Astrocyte (in vitro differentiated cells and primary cell): ENCODE measurements at regions not wholly inside any gene's neighbourhood (a gene's known extent, or its start where the extent isn't known, plus 50 kb on each side); places are given as distances from the start of the nearest gene placed in this dataset.

Experiments used
- DNase-seq: peaks from one replicate; pipeline ENCODE4 v3.0.0-alpha.2; 2010; ENCODE audit warnings: low read depth
- FAIRE-seq: peaks from 2 replicates; lab custom pipeline; 2011; peaks lifted over from hg19 to GRCh38; lab: Jason Lieb, UNC
- H2AFZ ChIP-seq: 2 replicates; pipeline ENCODE4 v1.6.0; 2012; ENCODE audit warnings: low read depth, low read length, inconsistent platforms
- H3K27ac ChIP-seq: 2 replicates; pipeline ENCODE4 v1.5.1; 2011; ENCODE audit warnings: low read depth, low read length, inconsistent platforms
- H3K27me3 ChIP-seq: 2 replicates; pipeline ENCODE4 v1.6.0; 2011; ENCODE audit warnings: low read length, inconsistent platforms; ENCODE audit not compliant: insufficient read depth
- H3K36me3 ChIP-seq: 2 replicates; pipeline ENCODE4 v1.5.1; 2011; ENCODE audit warnings: low read length, inconsistent platforms; ENCODE audit not compliant: insufficient read depth
- H3K4me1 ChIP-seq: 2 replicates; pipeline ENCODE4 v1.5.1; 2011; ENCODE audit warnings: low read length, inconsistent platforms; ENCODE audit not compliant: insufficient read depth
- H3K4me2 ChIP-seq: 2 replicates; pipeline ENCODE4 v1.6.0; 2012; ENCODE audit warnings: low read length, inconsistent platforms
- H3K4me3 ChIP-seq: 2 replicates; pipeline ENCODE4 v1.5.1; 2011; ENCODE audit warnings: low read depth, mild to moderate bottlenecking, low read length, inconsistent platforms; ENCODE audit not compliant: insufficient read depth
- H3K79me2 ChIP-seq: 2 replicates; pipeline ENCODE4 v1.6.0; 2012; ENCODE audit warnings: mild to moderate bottlenecking, low read length, inconsistent platforms; ENCODE audit not compliant: insufficient read depth
- H3K9ac ChIP-seq: 2 replicates; pipeline ENCODE4 v1.6.0; 2012; ENCODE audit warnings: mild to moderate bottlenecking, low read length, inconsistent platforms
- H3K9me3 ChIP-seq: 2 replicates; pipeline ENCODE4 v1.5.1; 2012; ENCODE audit warnings: low read depth, mild to moderate bottlenecking, low read length, inconsistent platforms; ENCODE audit not compliant: insufficient read depth
- H4K20me1 ChIP-seq: 2 replicates; pipeline ENCODE4 v1.6.0; 2012; ENCODE audit warnings: low read length, inconsistent platforms; ENCODE audit not compliant: insufficient read depth
- H3K27ac Mint-ChIP-seq: one replicate; pipeline ENCODE4 v1.8.0; 2021; ENCODE audit warnings: mild to moderate bottlenecking, mixed read lengths; ENCODE audit not compliant: unreplicated experiment
- H3K27me3 Mint-ChIP-seq: one replicate; pipeline ENCODE4 v1.8.0; 2021; ENCODE audit warnings: low read depth, mixed read lengths; ENCODE audit not compliant: unreplicated experiment
- H3K36me3 Mint-ChIP-seq: one replicate; pipeline ENCODE4 v1.8.0; 2021; ENCODE audit warnings: low read depth, mixed read lengths; ENCODE audit not compliant: unreplicated experiment
- H3K4me1 Mint-ChIP-seq: one replicate; pipeline ENCODE4 v1.8.0; 2021; ENCODE audit warnings: low read depth, mixed read lengths; ENCODE audit not compliant: unreplicated experiment
- H3K4me3 Mint-ChIP-seq: one replicate; pipeline ENCODE4 v1.8.0; 2021; ENCODE audit warnings: mild to moderate bottlenecking, moderate library complexity, mixed read lengths; ENCODE audit not compliant: unreplicated experiment
- H3K9me3 Mint-ChIP-seq: one replicate; pipeline ENCODE4 v1.8.0; 2021; ENCODE audit warnings: mild to moderate bottlenecking, mixed read lengths; ENCODE audit not compliant: unreplicated experiment
- EZH2 ChIP-seq: IDR thresholded peaks from 2 replicates; pipeline ENCODE4 v1.6.1; 2012; ENCODE audit warnings: mild to moderate bottlenecking, low read length, inconsistent platforms; ENCODE audit not compliant: insufficient read depth
- TF ChIP-seq, protein P1 (sequence below): IDR thresholded peaks from 2 replicates; pipeline ENCODE4 v1.5.1; 2011; ENCODE audit warnings: low read depth, mild to moderate bottlenecking, inconsistent platforms, low read length, moderate library complexity; ENCODE audit not compliant: insufficient read depth

DNA sequence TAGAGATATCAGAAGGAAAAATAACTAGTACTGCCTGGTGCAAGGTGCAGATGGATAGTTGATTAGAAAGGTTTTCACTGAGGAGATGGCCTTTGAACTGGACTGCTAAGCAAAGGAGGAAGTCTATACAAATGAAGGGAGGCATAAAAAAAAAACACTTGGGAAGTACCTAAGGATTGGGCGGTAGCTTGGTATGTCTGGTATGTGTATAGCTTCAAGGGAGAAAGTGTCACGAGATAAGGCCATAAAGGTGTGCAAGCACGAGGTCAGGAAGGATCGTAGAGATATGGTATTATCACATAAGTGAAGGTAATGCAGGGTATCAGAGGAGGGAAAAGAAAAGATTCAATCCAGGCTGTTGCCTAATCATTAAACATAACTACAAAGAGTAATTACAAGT, 517.2 kb upstream of the TSPY4 start:
- Histone ChIP-seq H4K20me1 (no peaks in the 10 kb centered on the region), H3K4me2 (no peak overlapping the region), H2AFZ (no peak overlapping the region), H3K9me3 (no peaks in the 10 kb centered on the region), H3K36me3 (no peaks in the 10 kb centered on the region), H3K27me3 (no peaks in the 10 kb centered on the region), H3K4me1 (no peaks in the 10 kb centered on the region), H3K79me2 (no peaks in the 10 kb centered on the region), H3K27ac (no peak overlapping the region), H3K4me3 (no peak overlapping the region), H3K9ac (no peak overlapping the region)
- FAIRE-seq (no peak), DNase-seq (no peak)
- Mint-ChIP-seq H3K27me3 (no peaks in the 10 kb centered on the region), H3K4me1 (no peaks in the 10 kb centered on the region), H3K36me3 (no peaks in the 10 kb centered on the region), H3K4me3 (no peak overlapping the region), H3K9me3 (no peaks in the 10 kb centered on the region), H3K27ac (no peak overlapping the region)
- TF ChIP-seq, protein P1, sequence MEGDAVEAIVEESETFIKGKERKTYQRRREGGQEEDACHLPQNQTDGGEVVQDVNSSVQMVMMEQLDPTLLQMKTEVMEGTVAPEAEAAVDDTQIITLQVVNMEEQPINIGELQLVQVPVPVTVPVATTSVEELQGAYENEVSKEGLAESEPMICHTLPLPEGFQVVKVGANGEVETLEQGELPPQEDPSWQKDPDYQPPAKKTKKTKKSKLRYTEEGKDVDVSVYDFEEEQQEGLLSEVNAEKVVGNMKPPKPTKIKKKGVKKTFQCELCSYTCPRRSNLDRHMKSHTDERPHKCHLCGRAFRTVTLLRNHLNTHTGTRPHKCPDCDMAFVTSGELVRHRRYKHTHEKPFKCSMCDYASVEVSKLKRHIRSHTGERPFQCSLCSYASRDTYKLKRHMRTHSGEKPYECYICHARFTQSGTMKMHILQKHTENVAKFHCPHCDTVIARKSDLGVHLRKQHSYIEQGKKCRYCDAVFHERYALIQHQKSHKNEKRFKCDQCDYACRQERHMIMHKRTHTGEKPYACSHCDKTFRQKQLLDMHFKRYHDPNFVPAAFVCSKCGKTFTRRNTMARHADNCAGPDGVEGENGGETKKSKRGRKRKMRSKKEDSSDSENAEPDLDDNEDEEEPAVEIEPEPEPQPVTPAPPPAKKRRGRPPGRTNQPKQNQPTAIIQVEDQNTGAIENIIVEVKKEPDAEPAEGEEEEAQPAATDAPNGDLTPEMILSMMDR: no peak

DNA sequence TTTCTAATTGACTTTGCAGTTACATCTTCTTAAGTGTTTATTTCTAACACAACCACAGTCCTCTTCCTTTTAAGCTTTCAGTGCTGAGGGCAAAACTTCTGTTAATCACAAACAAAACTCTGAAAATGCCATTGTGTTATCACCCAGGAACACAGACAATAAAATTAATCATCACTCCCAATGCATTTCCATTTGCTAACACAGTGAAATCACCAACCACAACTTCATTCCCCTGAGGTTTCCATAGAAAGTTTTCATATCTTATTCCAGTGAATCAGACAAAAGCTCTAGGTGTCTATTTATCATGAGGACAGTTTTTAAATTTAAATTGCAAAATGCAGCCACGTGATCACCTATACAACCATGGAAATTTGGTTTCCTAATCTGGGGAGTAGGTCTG, 516.2 kb upstream of the TSPY4 start:
- DNase-seq: no peak
- Histone ChIP-seq H2AFZ (no peak overlapping the region), H3K9me3 (no peaks in the 10 kb centered on the region), H4K20me1 (no peaks in the 10 kb centered on the region), H3K4me2 (no peak overlapping the region), H3K36me3 (no peaks in the 10 kb centered on the region), H3K9ac (no peak overlapping the region), H3K79me2 (no peaks in the 10 kb centered on the region), H3K4me3 (no peak overlapping the region), H3K4me1 (no peaks in the 10 kb centered on the region), H3K27ac (no peak overlapping the region), H3K27me3 (no peaks in the 10 kb centered on the region)
- TF ChIP-seq EZH2: no peak
- TF ChIP-seq, protein P1: no peak
- Mint-ChIP-seq H3K9me3 (no peaks in the 10 kb centered on the region), H3K36me3 (no peaks in the 10 kb centered on the region), H3K27me3 (no peaks in the 10 kb centered on the region), H3K27ac (no peak overlapping the region), H3K4me1 (no peaks in the 10 kb centered on the region), H3K4me3 (no peak overlapping the region)
- no peak for FAIRE-seq

DNA sequence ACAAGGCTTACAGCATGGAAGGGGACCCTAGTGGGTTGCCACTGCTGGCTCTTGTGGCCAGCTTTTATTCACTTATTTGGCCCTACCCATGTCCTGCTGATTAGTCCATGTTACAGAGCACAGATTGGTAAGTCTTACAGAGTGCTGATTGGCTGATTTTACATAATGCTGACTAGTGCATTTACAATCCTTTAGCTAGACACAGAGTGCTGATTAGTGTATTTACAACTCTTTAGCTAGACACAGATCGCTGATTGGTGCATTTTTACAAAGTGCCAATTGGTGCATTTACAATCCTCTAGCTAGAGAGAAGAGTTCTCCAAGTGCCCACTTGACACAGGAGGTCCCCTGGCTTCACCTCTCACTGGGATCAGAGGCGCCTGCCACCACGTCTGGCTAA, 485.0 kb upstream of the TSPY4 start:
- no peak for FAIRE-seq
- H3K36me3 ChIP-seq: no peaks in the 10 kb centered on the region

More for the DNA sequence above, 485.0 kb upstream of the TSPY4 start:
- DNase-seq: no peak
- Mint-ChIP-seq H3K27me3 (no peaks in the 10 kb centered on the region), H3K9me3 (no peaks in the 10 kb centered on the region), H3K4me1 (no peaks in the 10 kb centered on the region), H3K4me3 (no peak overlapping the region), H3K27ac (no peak overlapping the region), H3K36me3 (no peaks in the 10 kb centered on the region)
- H3K9me3 ChIP-seq: no peaks in the 10 kb centered on the region
- no peak overlapping the region for H3K27ac ChIP-seq
- H4K20me1 ChIP-seq: no peaks in the 10 kb centered on the region
- no peaks in the 10 kb centered on the region for H3K79me2 ChIP-seq
- H3K27me3 ChIP-seq: no peaks in the 10 kb centered on the region
- no peak for TF ChIP-seq EZH2
- TF ChIP-seq, protein P1: no peak
- H3K4me2 ChIP-seq: no peak overlapping the region
- H3K9ac ChIP-seq: no peak overlapping the region
- no peaks in the 10 kb centered on the region for H3K4me1 ChIP-seq
- H2AFZ ChIP-seq: no peak overlapping the region
- H3K4me3 ChIP-seq: no peak overlapping the region
